ENCODE measurements at regions not wholly inside any gene's neighbourhood (a gene's known extent, or its start where the extent isn't known, plus 50 kb on each side); places are given as distances from the start of the nearest gene placed in this dataset.

GRCh38 chr1:219329578-219329977 lies 155.9 kb downstream of the LYPLAL1 start:
- H3K27me3 ChIP-seq (ENCODE audit: insufficient read depth, low read length, poor library complexity, severe bottlenecking), result no peaks in the 10 kb centered on the region
- no peaks in the 10 kb centered on the region for H3K79me2 ChIP-seq (ENCODE audit: insufficient read depth, low read length)
- H3K36me3 ChIP-seq (ENCODE audit: insufficient read depth, low read length), result no peaks in the 10 kb centered on the region
- H3F3A ChIP-seq (ENCODE audit: low read depth), result no peaks in the 10 kb centered on the region
- no peak overlapping the region for H3K9ac ChIP-seq (ENCODE audit: low read depth, low read length, poor library complexity, severe bottlenecking)
- H3K9me2 ChIP-seq (replicated peaks; ENCODE audit: low read depth, low read length), result no peaks in the 10 kb centered on the region
- H2AFZ ChIP-seq (ENCODE audit: low read length), result no peak overlapping the region
- H3K4me2 ChIP-seq (ENCODE audit: low read depth, low read length, poor library complexity, severe bottlenecking), result no peak overlapping the region
- H4K20me1 ChIP-seq (ENCODE audit: insufficient read depth, low read length, poor library complexity, severe bottlenecking), result no peaks in the 10 kb centered on the region
- no peaks in the 10 kb centered on the region for H3K9me3 ChIP-seq (ENCODE audit: insufficient read depth, low read depth, low read length)
- H3K4me3 ChIP-seq (ENCODE audit: low read length, poor library complexity, severe bottlenecking), result no peak overlapping the region
- H3K4me1 ChIP-seq (ENCODE audit: insufficient read depth, low read length, poor library complexity, severe bottlenecking), result no peaks in the 10 kb centered on the region
- TF ChIP-seq CTCF (conservative IDR thresholded peaks at IDR 0.05; ENCODE audit: low read length) (no peak), EZH2phosphoT487 (IDR thresholded peaks at IDR 0.05; ENCODE audit: borderline replicate concordance) (no peak)

GRCh38 chr1:219326843-219327242 lies 153.2 kb downstream of the LYPLAL1 start:
- Histone ChIP-seq H3F3A (ENCODE audit: low read depth) (no peaks in the 10 kb centered on the region), H3K4me1 (ENCODE audit: insufficient read depth, low read length, poor library complexity, severe bottlenecking) (no peaks in the 10 kb centered on the region), H3K9me2 (replicated peaks; ENCODE audit: low read depth, low read length) (no peaks in the 10 kb centered on the region), H4K20me1 (ENCODE audit: insufficient read depth, low read length, poor library complexity, severe bottlenecking) (no peaks in the 10 kb centered on the region), H3K9ac (ENCODE audit: low read depth, low read length, poor library complexity, severe bottlenecking) (no peak overlapping the region), H3K4me3 (ENCODE audit: low read length, poor library complexity, severe bottlenecking) (no peak overlapping the region), H3K4me2 (ENCODE audit: low read depth, low read length, poor library complexity, severe bottlenecking) (no peak overlapping the region), H3K36me3 (ENCODE audit: insufficient read depth, low read length) (no peaks in the 10 kb centered on the region), H3K27me3 (ENCODE audit: insufficient read depth, low read length, poor library complexity, severe bottlenecking) (no peaks in the 10 kb centered on the region), H2AFZ (ENCODE audit: low read length) (no peak overlapping the region), H3K9me3 (ENCODE audit: insufficient read depth, low read depth, low read length) (no peaks in the 10 kb centered on the region), H3K79me2 (ENCODE audit: insufficient read depth, low read length) (no peaks in the 10 kb centered on the region)
- no peak for TF ChIP-seq CTCF (conservative IDR thresholded peaks at IDR 0.05; ENCODE audit: low read length)
- TF ChIP-seq EZH2phosphoT487 (IDR thresholded peaks at IDR 0.05; ENCODE audit: borderline replicate concordance), result no peak

- H3K9me3 ChIP-seq (ENCODE audit: insufficient read depth, low read depth, low read length), result no peaks in the 10 kb centered on the region
- no peak overlapping the region for H3K9ac ChIP-seq (ENCODE audit: low read depth, low read length, poor library complexity, severe bottlenecking)
- H3K4me2 ChIP-seq (ENCODE audit: low read depth, low read length, poor library complexity, severe bottlenecking), result no peak overlapping the region
- H4K20me1 ChIP-seq (ENCODE audit: insufficient read depth, low read length, poor library complexity, severe bottlenecking), result no peaks in the 10 kb centered on the region
- H3K9me2 ChIP-seq (replicated peaks; ENCODE audit: low read depth, low read length), result no peaks in the 10 kb centered on the region
- TF ChIP-seq EZH2phosphoT487 (IDR thresholded peaks at IDR 0.05; ENCODE audit: borderline replicate concordance), result no peak
- no peak for TF ChIP-seq CTCF (conservative IDR thresholded peaks at IDR 0.05; ENCODE audit: low read length)
- no peaks in the 10 kb centered on the region for H3K27me3 ChIP-seq (ENCODE audit: insufficient read depth, low read length, poor library complexity, severe bottlenecking)
- H3F3A ChIP-seq (ENCODE audit: low read depth), result no peaks in the 10 kb centered on the region
- H3K4me3 ChIP-seq (ENCODE audit: low read length, poor library complexity, severe bottlenecking), result no peak overlapping the region
- H3K36me3 ChIP-seq (ENCODE audit: insufficient read depth, low read length), result no peaks in the 10 kb centered on the region
- H3K4me1 ChIP-seq (ENCODE audit: insufficient read depth, low read length, poor library complexity, severe bottlenecking), result no peaks in the 10 kb centered on the region
- no peak overlapping the region for H2AFZ ChIP-seq (ENCODE audit: low read length)
- H3K79me2 ChIP-seq (ENCODE audit: insufficient read depth, low read length), result no peaks in the 10 kb centered on the region
Measured at GRCh38 chr1:219325368-219325742, 151.7 kb downstream of the LYPLAL1 start.
